OCI-M1 (cell line): ENCODE measurements at regions not wholly inside any gene's neighbourhood (a gene's known extent, or its start where the extent isn't known, plus 50 kb on each side); places are given as distances from the start of the nearest gene placed in this dataset.
"Not testable (repeated sequence)": the region's sequence is repeated elsewhere in the genome, so short reads cannot be mapped to it uniquely, and the experiment has no call there.

ENCODE experiments used
- DNase-seq: peaks from one replicate; lab custom pipeline; 2025; lab: John Stamatoyannopoulos, UW

GRCh38 chr2:43019025-43019367, 207.4 kb downstream of the ZFP36L2 start:
- no peak for DNase-seq

GRCh38 chr2:43018179-43019024, 208.0 kb downstream of the ZFP36L2 start:
- DNase-seq = peak; percentile 38

- no peak for DNase-seq
Observed at GRCh38 chr2:43013821-43014345, 212.5 kb downstream of the ZFP36L2 start.

GRCh38 chr2:43012966-43013365, 213.4 kb downstream of the ZFP36L2 start:
- no peak for DNase-seq

- DNase-seq = no peak
Observed at GRCh38 chr2:43011158-43011491, 215.3 kb downstream of the ZFP36L2 start.

GRCh38 chr2:43010438-43011157, 215.8 kb downstream of the ZFP36L2 start:
- DNase-seq = peak; percentile 17

GRCh38 chr2:43009448-43009847, 217.0 kb downstream of the ZFP36L2 start:
- DNase-seq = no peak

GRCh38 chr2:43008388-43008787, 216.0 kb upstream of the HAAO start:
- DNase-seq = no peak

- no peak for DNase-seq
Observed at GRCh38 chr2:43007901-43008300, 215.5 kb upstream of the HAAO start.

- no peak for DNase-seq
Observed at GRCh38 chr2:43006834-43007543, 214.6 kb upstream of the HAAO start.

GRCh38 chr2:43005975-43006833, 213.8 kb upstream of the HAAO start:
- DNase-seq = no peak

- DNase-seq = no peak
Observed at GRCh38 chr2:43005245-43005974, 213.0 kb upstream of the HAAO start.

- no peak for DNase-seq
Observed at GRCh38 chr2:43004879-43005244, 212.5 kb upstream of the HAAO start.

- not testable (repeated sequence) for DNase-seq
Observed at GRCh38 chr2:43004126-43004865, 211.9 kb upstream of the HAAO start.

GRCh38 chr2:43003702-43004101, 211.3 kb upstream of the HAAO start:
- no peak for DNase-seq

GRCh38 chr2:43001787-43002468, 209.5 kb upstream of the HAAO start:
- no peak for DNase-seq

- no peak for DNase-seq
Observed at GRCh38 chr2:43001055-43001378, 208.6 kb upstream of the HAAO start.

GRCh38 chr2:43000242-43001054, 208.1 kb upstream of the HAAO start:
- no peak for DNase-seq

GRCh38 chr2:42999856-43000241, 207.5 kb upstream of the HAAO start:
- DNase-seq = no peak
